CD4-positive, alpha-beta T cell treated with Interleukin-1 beta for 1 hour (primary cell): ENCODE measurements at regions not wholly inside any gene's neighbourhood (a gene's known extent, or its start where the extent isn't known, plus 50 kb on each side); places are given as distances from the start of the nearest gene placed in this dataset.

Experiments
- DNase-seq, 2 donors: peaks; one replicate each; pipeline ENCODE4 v3.0.0-alpha.2; 2020 to 2022

DNA sequence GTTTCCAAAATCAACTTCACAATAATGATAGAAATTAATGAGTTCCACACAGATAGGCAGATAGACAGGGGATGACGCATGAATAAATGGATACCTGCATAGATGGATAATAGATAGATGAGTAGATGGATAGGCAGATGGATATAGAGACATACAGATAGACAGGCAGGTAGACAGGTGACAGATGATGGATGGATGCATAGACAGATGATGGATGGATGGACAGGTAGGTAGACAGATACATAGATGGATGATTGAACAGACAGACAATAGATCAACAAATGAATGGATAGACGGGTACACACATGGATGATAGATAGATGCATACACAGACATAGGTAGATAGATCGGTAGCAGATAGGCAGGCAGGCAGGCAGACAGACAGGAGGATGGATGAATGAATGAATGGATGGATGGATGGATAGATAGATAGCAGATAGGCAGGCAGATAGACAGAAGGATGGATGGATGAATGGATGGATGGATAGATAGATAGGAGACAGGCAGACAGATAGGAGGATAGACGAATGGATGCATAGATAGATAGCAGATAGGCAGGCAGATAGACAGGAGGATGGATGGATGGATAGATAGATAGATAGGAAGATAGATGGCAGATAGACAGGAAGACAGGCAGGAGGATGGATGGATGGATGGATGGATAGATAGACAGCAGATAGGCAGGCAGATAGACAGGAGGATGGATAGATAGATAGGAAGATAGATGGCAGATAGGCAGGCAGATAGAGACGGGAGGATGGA, 142.5 kb downstream of the RBFOX3 start:
- DNase-seq, result no peak

DNA sequence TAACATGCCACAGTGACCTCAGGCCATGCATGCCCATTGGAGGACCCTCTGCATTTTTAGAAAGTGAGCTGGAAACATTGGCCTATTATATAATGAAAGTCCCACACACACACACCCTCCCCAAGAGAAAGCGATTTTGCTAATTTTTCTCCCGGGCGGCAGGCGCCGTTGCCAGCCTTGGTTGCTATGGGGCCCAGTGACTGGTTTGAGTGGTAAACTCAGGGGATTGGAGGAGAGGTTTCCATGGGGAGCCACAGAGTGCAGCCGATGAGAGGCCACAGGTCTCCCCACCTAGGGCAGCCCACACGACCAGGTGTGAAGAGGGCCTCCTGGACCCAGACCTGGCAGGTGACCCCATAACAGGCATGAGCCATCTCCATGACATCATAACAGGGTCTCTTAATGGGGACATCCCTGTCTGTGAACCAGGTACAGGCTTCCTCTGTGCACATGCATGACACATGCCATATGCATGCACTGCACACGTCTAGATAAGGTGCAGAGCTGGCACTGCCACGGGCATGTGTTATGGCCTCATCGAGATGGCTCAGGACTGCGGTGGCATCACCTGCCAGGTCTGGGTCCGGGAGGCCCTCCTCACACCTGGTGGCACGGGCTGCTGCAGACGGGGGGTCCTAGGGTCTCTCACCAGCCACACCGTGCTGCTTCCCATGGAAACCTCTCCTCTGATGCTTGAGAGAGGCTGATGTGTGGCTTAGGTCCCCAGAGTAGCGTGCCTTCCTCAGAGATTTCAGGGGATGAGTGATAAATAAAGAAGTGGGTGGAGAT, 144.1 kb downstream of the RBFOX3 start:
- no peak for DNase-seq

DNA sequence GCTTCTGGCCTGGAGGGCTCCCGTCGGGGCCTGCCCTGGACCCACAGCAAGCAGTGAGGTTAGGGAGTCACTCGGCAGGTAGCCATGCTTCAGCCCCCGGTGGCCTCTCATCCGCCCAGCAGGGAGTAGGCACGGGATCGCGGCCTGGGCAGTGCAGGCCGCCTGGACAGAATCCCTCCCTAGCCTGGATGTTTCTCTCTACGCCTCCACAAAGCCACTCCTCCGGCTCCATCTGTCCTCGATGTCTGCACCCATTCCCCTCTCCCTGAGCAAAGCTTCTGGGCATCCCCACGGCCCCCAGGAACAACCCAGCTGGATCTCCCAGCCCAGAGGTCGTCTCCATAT, 145.2 kb downstream of the RBFOX3 start:
- no peak for DNase-seq

DNA sequence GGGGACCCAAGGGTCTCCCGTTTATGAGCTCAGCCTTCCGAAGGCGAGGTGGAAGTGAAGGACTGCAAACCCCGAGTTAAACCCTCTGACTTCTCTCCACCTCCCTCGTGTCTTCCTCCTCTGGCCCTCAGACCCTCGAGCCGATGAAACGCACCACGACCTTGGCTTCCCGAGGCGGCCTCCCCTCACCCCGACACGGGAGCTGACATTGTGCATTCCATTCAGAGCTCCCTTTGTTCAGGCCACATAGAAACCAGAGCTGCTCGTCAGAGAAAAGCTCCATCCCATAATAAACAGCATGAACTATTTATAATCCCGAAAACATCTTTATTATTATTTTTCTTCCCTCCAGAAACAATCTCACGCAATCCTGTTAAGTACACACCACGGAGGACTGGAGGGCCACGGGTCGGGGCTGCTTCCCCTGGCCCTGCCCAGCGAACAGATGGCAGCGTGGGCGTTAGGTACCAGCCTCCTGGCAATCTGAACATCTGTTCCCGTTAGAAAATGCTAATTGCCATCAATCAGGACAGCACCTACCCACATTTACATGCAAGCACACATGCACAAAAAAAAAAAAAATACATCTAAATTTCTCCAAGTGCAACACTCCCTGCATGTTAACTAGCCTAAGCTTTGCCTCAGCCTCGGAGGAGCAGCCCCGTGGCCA, 145.7 kb downstream of the RBFOX3 start:
- no peak for DNase-seq

DNA sequence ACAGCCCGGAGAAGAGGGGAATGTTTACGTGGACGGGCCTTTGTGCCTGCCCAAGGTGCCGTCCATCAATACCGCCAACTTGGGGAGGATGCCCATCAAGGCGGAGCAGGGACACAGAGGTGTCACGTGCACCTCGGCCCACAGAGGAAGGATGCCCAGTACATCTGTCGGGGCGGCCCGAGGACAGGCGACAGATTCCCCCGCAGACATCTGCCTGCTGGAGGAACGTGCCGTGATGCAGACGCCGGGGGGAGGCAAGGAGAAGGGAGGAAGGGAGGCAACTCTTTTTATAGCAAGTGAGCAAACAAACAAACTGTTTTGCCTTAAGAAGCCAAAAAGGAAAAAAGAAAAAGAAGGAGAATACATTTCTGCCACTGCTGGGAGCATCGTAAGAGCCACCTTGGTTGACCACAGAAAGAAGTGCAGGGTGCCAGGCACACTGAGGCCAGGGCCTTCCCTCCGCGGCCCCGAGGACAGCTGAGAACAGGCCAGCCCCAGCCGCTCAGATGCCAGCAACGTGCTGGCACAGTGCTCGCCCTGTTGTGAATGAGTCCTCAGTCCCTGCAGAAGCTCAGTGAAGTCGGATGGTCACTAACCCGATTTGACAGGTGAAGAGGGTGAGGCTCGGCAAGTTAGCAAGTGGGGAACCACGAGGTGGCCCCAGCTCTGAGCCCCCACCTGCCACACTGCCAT, 146.4 kb downstream of the RBFOX3 start:
- no peak for DNase-seq

DNA sequence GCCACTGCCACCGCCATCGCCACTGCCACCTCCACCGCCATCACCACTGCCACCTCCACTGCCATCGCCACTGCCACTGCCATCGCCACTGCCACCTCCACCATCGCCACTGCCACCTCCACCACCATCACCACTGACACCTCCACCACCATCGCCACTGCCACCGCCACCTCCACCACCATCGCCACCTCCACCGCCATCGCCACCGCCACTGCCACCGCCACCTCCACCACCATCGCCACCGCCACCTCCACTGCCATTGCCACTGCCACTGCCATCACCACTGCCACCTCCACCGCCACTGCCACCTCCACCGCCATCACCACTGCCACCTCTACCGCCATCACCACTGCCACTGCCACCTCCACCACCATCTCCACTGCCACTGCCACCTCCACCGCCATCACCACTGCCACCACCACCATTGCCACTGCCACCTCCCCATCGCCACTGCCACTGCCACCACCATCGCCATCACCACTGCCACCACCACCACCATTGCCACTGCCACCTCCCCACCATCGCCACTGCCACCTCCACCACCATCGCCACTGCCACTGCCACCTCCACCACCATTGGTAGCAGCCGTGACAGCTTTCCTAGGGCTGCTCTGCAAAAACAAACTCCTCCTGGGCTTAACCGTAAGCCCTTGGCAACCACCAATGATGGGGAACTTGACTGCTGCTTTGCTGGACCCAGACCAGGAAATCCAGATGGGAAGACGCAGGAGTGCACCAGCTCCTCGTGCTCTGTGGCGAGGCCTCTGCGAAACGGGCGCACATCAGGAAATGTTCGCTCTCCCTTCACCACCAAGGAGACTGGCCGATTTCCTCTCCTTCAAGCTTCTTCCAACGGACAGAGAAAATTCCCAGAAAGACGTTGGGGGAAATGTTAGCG, 147.2 kb downstream of the RBFOX3 start:
- no peak for DNase-seq

DNA sequence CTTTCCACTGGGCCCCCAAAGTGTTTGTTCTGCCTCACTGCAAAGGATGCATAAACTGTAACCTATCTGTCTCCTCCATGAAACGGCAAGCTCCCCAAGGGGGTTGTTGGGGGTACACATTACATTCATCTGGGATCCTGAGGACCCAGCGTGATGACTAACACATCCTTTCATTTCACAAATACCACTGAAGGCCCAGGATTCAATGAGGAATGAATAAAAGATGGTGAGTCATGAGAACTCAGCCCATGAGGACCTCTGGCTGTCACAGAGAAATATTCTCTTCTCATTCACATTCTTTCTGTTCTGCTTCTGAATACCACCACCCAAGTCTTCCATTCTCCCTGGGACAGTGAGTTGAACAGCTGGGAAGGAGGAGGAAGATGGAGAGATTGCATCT, 149.8 kb downstream of the RBFOX3 start:
- DNase-seq, result no peak

DNA sequence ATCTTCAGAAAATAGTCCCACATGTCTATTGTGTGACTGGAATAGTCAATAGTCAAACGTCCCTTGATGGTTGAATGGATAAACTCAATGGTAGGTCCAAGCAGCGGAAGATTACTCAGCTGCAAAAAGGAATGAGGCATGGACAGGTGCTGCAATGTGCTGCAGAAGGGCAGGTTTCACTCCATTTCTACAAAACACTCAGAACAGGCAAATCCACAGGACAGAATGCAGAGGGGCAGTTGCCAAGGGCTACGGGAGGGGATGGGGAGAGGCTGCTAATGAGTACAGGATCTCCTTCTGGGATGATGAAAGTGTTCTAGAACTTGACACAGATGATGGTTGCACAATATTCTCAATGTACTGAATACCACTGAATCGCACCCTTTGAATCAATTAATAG, 151.0 kb downstream of the RBFOX3 start:
- DNase-seq, result no peak

DNA sequence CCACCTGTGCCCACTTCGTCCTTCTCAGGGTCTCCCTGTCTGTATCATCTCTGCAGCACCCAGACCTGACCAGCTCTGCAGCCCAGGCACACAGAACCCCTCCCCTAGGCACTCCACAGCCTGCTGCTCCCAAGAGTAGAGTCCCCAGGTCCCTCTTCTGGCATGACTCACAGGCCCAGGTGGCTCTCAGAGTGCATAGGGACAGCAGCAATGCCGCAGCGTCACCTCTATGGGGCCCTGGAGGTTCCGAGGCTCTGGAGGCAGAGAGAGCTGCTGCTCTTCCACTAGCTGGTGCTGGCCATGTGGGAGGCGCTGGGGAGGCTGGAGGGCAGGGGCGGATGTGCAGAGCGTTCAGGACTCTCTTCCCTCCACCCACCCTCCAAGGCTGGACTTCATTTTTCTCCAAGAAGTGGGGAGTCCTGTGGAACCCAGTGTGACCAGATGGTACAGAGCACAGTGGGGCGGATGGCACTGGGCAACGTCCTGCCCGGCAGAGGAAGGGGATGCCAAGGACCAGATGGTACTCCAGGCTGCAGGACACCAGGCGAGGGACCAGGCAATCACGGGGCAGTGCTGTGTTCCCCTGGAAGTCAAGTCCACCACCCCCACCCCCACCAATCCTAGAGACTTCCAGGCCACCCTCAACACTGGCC, 151.7 kb downstream of the RBFOX3 start:
- no peak for DNase-seq

DNA sequence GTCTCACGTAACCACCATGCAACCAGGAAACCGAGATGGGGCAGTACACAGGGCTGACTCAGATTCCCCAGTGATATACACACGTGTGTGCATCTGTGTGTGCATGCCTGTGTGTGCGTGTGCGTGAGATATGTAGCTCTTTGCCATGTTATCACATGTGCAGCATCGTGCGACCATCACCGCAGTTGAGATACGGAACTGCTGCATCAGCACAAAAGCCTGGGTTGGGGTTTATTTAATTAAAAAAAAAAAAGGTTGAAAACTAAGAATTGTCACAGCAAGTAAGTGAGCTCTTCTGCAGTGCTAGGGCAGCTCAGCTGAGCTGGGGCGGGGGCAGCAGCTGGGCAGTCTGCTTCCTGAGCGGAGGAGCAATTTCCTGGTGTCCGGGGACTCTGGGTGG, 152.5 kb downstream of the RBFOX3 start:
- DNase-seq, result no peak

DNA sequence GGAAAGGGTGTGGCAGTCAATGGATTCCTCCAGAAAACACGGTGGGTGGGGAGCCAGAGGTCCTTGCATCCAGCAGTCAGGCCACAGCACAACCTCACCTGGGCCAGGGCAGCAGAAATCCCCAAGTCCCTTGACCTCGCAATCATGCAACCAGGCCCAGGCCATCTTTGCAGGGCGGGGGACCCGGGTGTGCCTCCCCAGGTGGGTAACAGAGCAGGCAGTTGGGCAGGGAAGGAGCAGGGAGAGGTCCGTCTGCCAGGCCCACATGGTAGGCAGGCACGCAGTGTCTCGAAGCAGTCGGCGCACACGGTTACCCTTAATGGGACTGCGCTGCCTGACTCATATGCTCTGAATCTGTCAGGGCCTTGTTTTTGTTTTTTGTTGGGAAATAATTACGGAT, 153.0 kb downstream of the RBFOX3 start:
- no peak for DNase-seq

DNA sequence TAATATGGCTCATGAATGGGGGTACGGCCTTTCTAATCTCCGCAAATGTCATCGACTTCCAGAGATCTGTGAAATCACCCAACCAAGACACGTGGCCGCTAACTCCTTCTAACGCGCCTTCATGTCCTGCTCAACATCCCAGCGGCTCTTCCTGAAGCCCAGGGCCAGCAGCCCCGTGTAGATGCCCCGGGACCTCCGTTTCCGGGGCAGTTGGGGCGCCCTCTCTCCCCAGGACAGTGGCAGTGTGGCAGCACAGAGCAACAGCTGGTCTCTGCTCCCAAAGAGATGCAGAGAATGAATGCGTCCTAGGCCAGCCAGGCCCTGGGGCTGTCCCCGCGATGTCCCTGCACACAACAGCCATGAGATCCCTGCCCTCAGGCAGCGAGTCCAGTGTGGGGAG, 153.5 kb downstream of the RBFOX3 start:
- DNase-seq, result no peak

DNA sequence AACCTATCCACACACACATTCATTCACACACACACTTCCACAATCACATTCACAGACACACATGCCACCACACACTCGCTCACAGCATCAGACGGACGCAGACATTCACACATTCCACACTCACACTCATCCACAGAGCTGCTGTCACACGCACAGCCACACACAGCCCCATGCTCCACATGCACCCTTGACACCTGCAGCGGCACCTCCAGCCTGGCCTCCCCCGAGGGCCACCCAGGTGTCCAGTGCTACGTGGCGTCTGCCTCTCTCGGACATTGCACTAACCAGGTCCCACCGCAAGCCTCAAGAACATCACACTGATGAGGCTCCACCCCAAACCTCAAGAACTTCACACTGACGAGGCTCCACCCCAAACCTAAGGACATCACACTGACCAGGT, 155.2 kb downstream of the RBFOX3 start:
- DNase-seq, result no peak

DNA sequence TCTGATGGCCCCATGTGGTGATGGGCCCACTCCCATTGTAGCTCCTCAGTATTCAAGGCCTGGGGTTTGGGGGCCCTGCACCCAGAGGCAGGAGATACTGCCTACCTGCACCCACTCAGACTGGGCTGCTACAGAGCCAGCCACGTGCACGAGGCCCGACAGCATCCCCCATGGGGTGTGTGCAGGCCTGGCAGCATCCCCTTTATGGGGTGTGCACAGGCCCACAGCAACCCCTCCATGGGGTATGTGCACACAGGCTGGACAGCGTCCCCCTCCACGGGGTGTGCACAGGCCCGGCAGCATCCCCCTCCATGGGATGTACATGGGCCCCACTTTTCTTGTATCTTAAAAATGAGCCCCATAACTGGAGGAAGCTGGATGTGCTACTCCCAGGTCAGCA, 156.0 kb downstream of the RBFOX3 start:
- DNase-seq, result no peak

DNA sequence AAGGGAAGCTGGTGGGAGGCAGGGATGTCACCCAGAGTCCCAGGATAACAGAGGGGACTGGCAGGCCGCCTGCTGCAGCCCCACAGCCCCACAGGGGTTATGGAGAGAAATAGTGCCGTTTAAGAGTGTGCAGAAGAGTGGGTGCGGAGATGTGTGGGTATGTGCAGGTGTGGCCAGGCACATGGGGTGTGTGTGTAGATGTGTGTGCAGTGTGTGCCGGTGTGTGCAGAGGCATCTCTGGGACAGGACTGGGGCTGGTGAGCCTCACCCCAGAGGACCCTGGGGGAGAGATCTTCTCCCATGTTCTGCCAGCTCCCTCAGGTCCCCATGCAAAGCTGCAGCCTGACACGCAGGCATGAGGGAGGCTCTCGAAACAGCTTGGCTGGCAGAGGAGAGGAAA, 157.4 kb downstream of the RBFOX3 start:
- DNase-seq, result no peak

DNA sequence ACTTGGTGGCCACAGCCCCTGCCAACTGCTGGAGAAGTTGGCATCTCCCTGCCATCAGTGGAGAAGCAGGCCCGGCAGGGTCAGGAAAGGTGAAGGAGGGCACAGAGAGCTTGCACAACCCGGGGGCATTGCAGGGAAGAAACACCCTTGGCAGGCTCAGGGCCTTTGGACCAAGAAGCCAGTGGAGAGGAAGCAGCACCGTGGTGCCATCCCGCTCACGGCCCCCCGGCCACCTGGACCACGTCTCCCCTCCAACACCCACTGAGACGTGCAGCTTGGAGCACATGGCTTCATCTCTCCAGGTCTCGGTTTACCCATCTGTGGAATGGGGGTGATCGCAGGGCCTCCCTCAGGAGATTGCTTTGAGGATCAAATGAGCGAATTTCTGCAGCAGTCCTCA, 158.1 kb downstream of the RBFOX3 start:
- DNase-seq, result no peak

DNA sequence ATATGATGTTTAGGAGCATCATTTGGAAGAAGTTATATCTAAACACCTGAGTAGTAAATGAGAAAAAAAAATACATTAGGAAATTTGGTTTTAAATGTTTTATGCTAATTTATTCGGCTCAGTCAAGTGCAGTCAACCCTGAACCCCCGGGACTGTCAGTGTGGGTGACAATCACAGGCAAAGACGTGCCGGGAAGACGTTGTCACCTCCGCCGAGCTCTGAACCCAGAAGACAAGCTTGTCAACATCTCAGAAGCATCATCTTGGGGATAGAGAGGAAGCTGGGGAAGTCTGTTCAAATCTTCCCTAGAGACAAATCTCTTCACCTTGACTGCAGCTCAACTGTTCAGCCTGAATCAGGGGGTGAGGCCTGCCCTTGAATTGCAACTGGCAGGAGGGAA, 159.7 kb downstream of the RBFOX3 start:
- no peak for DNase-seq

DNA sequence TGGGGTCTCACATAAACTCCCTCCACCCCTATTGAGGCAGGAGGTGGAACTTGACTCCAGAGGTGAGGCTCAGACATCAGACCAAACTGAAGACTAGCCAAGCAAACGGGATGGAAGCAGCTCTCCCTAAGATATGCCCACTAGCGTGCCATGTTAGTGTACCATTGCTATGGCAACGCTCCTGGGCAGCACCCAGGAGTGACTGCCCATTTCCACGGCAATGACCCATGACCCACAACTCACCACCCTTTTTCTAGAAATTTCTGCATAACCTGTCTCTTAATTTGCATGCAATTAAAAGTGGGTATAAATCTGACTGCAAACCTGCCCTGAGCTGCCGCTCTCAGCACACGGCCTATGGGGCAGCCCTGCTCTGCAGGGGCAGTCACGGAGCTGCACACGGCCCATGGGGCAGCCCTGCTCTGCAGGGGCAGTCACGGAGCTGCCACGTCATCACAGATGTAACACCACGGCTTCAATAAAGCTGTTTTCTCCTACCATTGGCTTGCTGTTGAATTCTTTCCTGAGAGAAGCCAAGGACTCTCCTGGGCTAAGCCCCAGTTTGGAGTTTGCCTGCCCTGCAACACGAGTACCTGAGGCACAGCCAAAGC, 164.3 kb downstream of the RBFOX3 start:
- DNase-seq, result no peak

DNA sequence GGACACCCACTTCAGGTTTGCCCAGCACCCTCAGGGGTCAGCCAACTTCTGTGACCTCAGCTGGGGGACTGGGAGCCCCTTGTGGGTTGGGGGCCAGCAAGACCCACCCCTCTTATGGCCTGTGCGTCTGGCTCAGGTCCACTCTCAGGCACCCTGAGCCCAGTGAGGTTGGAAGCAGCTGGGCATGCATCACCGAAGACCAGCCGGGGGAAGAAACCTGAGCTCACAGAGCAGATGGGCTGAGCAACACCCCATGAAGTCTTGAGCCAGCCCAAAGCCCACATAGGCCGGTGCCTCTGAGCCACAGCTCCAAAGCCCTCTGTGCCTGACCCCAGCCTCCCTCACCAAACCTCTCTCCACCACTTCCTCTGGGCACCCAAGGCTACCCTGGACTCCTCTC, 166.7 kb downstream of the RBFOX3 start:
- DNase-seq, result no peak

DNA sequence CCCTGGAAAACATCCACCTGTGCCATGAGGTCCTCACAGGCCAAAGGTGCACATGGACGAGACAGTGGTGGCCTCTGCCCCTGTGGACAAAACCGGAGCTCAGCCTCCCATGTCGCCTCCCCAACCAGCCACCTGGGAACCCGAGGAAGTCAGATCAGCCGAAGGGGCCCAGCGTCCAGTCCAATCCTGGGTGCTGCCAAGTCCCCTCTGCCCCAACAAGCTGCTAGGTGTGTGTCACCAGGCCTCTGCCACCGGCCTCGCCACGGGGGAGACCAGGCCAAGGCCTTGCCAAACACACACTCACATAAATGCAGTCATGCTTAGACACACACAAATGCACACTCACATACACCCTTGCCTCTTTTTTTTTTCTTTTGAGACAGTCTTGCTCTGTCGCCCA, 167.8 kb downstream of the RBFOX3 start:
- no peak for DNase-seq

DNA sequence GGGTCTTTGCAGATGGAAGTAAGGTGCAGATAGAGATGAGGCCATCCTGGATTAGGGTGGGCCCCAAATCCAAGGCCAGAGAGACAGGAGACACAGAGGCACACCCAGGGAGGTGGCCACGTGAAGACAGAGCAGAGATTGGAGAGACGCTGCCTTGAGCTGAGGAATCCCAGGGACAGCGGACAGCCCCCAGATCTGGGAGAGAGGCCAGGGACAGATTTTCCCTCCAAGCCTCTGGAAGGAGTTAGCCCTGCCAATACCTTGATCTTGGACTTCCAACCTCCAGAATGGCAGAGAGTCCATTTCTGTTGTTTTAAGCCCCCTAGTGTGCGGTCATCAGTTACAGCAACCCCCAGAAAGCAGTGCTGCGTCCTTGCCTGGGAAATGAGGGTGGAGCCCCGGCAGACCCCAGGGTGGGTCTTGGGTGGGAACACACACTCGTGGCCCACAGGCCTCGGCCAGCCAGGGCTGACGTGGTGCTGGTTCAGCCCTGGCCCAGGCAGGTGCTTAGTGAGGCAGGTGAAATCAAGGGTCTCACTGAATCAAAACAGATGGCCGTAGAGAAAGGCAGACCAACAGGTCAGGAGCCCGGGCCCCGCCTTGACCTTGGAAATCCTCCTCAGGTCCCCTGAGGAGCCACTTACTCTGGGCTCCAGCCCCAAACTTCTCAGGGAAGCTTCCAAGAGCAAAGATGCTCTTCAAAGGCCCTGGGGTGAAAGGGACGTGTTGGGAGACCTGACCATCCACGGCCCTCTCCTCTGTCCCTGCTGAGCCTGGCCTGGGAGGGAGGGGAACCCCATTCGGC, 169.3 kb downstream of the RBFOX3 start:
- DNase-seq, result no peak
